ENCODE measurements at regions not wholly inside any gene's neighbourhood (a gene's known extent, or its start where the extent isn't known, plus 50 kb on each side); places are given as distances from the start of the nearest gene placed in this dataset.

- TF ChIP-seq ZNF70 (CRISPR knock-in tag; IDR thresholded peaks at IDR 0.05) (no peak), ZFP3 (CRISPR knock-in tag; IDR thresholded peaks at IDR 0.05) (no peak), RARB (CRISPR knock-in tag; IDR thresholded peaks at IDR 0.05) (no peak), GLIS3 (CRISPR knock-in tag; IDR thresholded peaks at IDR 0.05) (no peak), ZNF8 (CRISPR knock-in tag; IDR thresholded peaks at IDR 0.05) (no peak), PPARA (CRISPR knock-in tag; IDR thresholded peaks at IDR 0.05; ENCODE audit: borderline replicate concordance) (no peak)
These were observed 75.7 kb upstream of the BHLHE23 start (continued) for GRCh38 chr20:63082308-63082938.

DNA sequence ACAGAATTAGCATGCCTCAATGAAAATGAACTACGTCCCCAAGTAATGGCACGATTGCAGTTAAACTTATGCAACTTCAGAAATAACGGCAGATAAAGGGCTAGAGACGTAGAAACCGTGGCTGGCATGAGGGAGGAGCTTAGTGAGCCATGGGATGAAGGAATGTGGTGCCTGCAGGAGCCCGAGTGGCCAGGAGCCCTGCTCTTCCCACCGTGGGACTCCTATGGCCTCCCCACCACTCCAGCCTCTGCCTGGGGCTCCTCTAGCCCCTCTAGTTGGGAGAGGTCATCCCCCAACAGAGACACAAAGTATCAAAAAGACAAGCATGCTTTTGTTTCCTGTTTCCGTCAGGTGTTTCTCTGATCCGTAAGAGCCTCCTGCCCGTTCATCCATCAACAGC, 75.1 kb upstream of the BHLHE23 start:
- no peak for ATAC-seq
- TF ChIP-seq OSR1 (CRISPR knock-in tag; IDR thresholded peaks at IDR 0.05) (no peak), ARNTL (CRISPR knock-in tag; IDR thresholded peaks at IDR 0.05; ENCODE audit: borderline replicate concordance, low read depth) (no peak), ZNF565 (CRISPR knock-in tag; conservative IDR thresholded peaks at IDR 0.05; ENCODE audit: low read depth) (no peak), RARB (CRISPR knock-in tag; IDR thresholded peaks at IDR 0.05) (no peak), PATZ1 (CRISPR knock-in tag; IDR thresholded peaks at IDR 0.05; ENCODE audit: borderline replicate concordance) (no peak), ZC3H10 (CRISPR knock-in tag; IDR thresholded peaks at IDR 0.05) (no peak), ZNF8 (CRISPR knock-in tag; IDR thresholded peaks at IDR 0.05) (no peak), SNAI2 (CRISPR knock-in tag; IDR thresholded peaks at IDR 0.05) (no peak), PPARA (CRISPR knock-in tag; IDR thresholded peaks at IDR 0.05; ENCODE audit: borderline replicate concordance) (no peak)

GRCh38 chr20:63081351-63081750, 74.6 kb upstream of the BHLHE23 start:
- ATAC-seq: no peak
- TF ChIP-seq, protein P1, sequence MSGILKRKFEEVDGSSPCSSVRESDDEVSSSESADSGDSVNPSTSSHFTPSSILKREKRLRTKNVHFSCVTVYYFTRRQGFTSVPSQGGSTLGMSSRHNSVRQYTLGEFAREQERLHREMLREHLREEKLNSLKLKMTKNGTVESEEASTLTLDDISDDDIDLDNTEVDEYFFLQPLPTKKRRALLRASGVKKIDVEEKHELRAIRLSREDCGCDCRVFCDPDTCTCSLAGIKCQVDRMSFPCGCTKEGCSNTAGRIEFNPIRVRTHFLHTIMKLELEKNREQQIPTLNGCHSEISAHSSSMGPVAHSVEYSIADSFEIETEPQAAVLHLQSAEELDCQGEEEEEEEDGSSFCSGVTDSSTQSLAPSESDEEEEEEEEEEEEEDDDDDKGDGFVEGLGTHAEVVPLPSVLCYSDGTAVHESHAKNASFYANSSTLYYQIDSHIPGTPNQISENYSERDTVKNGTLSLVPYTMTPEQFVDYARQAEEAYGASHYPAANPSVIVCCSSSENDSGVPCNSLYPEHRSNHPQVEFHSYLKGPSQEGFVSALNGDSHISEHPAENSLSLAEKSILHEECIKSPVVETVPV (CRISPR knock-in tag; IDR thresholded peaks at IDR 0.05): no peak
- no peak for TF ChIP-seq ARNTL (CRISPR knock-in tag; IDR thresholded peaks at IDR 0.05; ENCODE audit: borderline replicate concordance, low read depth)
- no peak for TF ChIP-seq TCF4 (CRISPR knock-in tag; IDR thresholded peaks at IDR 0.05; ENCODE audit: borderline replicate concordance)
- TF ChIP-seq ZNF70 (CRISPR knock-in tag; IDR thresholded peaks at IDR 0.05): no peak
- TF ChIP-seq ISL1 (CRISPR knock-in tag; IDR thresholded peaks at IDR 0.05): no peak
- TF ChIP-seq, protein P2, sequence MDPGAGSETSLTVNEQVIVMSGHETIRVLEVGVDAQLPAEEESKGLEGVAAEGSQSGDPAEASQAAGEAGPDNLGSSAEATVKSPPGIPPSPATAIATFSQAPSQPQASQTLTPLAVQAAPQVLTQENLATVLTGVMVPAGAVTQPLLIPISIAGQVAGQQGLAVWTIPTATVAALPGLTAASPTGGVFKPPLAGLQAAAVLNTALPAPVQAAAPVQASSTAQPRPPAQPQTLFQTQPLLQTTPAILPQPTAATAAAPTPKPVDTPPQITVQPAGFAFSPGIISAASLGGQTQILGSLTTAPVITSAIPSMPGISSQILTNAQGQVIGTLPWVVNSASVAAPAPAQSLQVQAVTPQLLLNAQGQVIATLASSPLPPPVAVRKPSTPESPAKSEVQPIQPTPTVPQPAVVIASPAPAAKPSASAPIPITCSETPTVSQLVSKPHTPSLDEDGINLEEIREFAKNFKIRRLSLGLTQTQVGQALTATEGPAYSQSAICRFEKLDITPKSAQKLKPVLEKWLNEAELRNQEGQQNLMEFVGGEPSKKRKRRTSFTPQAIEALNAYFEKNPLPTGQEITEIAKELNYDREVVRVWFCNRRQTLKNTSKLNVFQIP (CRISPR knock-in tag; IDR thresholded peaks at IDR 0.05; ENCODE audit: borderline replicate concordance, low read depth): no peak

GRCh38 chr20:63080811-63081210, 74.0 kb upstream of the BHLHE23 start:
- TF ChIP-seq, protein P2 (CRISPR knock-in tag; IDR thresholded peaks at IDR 0.05; ENCODE audit: borderline replicate concordance, low read depth): no peak
- TF ChIP-seq RARB (CRISPR knock-in tag; IDR thresholded peaks at IDR 0.05) (no peak), CSDC2 (CRISPR knock-in tag; IDR thresholded peaks at IDR 0.05) (no peak), ZFP3 (CRISPR knock-in tag; IDR thresholded peaks at IDR 0.05) (no peak), SNAI2 (CRISPR knock-in tag; IDR thresholded peaks at IDR 0.05) (no peak)
- ATAC-seq: no peak

- ATAC-seq: no peak
- TF ChIP-seq ZNF565 (CRISPR knock-in tag; conservative IDR thresholded peaks at IDR 0.05; ENCODE audit: low read depth) (no peak), ISL1 (CRISPR knock-in tag; IDR thresholded peaks at IDR 0.05) (no peak), TSHZ2 (CRISPR knock-in tag; IDR thresholded peaks at IDR 0.05) (no peak), ARNTL (CRISPR knock-in tag; IDR thresholded peaks at IDR 0.05; ENCODE audit: borderline replicate concordance, low read depth) (no peak), ZFP30 (CRISPR knock-in tag; IDR thresholded peaks at IDR 0.05) (no peak), ZFP3 (CRISPR knock-in tag; IDR thresholded peaks at IDR 0.05) (no peak), OSR1 (CRISPR knock-in tag; IDR thresholded peaks at IDR 0.05) (no peak), ESRRG (CRISPR knock-in tag; IDR thresholded peaks at IDR 0.05) (no peak), CREB5 (CRISPR knock-in tag; IDR thresholded peaks at IDR 0.05; ENCODE audit: low read depth) (no peak), RARB (CRISPR knock-in tag; IDR thresholded peaks at IDR 0.05) (no peak), TCF4 (CRISPR knock-in tag; IDR thresholded peaks at IDR 0.05; ENCODE audit: borderline replicate concordance) (no peak)
- TF ChIP-seq, protein P1 (CRISPR knock-in tag; IDR thresholded peaks at IDR 0.05): no peak
These were observed 73.6 kb upstream of the BHLHE23 start for GRCh38 chr20:63080411-63080810.

All from SK-N-SH treated with all-trans-retinoic acid at 6 μM for 48 hours (cell line).